SK-N-SH (cell line): ENCODE measurements at regions not wholly inside any gene's neighbourhood (a gene's known extent, or its start where the extent isn't known, plus 50 kb on each side); places are given as distances from the start of the nearest gene placed in this dataset.

ENCODE experiments used
- CTCF ChIA-PET: fragments of 300-600, 350-600 bp; formaldehyde crosslinking; extraction: SDS; loops from one replicate; lab custom pipeline; 2021; lab: Yijun Ruan, JAX
- POLR2A ChIA-PET: fragments of 350-600 bp; sonication (Branson Sonifier 250); formaldehyde crosslinking; extraction: SDS; loops from one replicate; lab custom pipeline; 2020; ENCODE audit warnings: antibody characterized with exemption, inconsistent platforms; lab: Yijun Ruan, JAX
- DNase-seq: peaks from one replicate; pipeline ENCODE4 v3.0.0; 2012
- H2AFZ ChIP-seq: fragments of 200-600 bp; sonication (generic); 2 replicates; pipeline ENCODE4 v1.8.1; 2016; ENCODE audit warnings: antibody characterized with exemption, mild to moderate bottlenecking, low read depth
- H3F3A ChIP-seq: fragments of 200-600 bp; sonication (generic); replicated peaks from 2 replicates; pipeline ENCODE3; 2016; ENCODE audit warnings: antibody characterized with exemption, mild to moderate bottlenecking; ENCODE audit not compliant: insufficient read depth
- H3K27ac ChIP-seq, 2 experiments: fragments of 200-500 bp in 1 of 2; fragments of 200-600 bp in 1 of 2; sonication (Bioruptor generic) in 1 of 2; sonication (generic), shearing (Covaris generic) in 1 of 2; 2 replicates each; pipeline versions ENCODE4 v1.5.1 to v1.6.1; 2014 to 2016; ENCODE audit warnings: low read depth in 2 of 2, inconsistent platforms in 1 of 2, low read length in 1 of 2, mild to moderate bottlenecking in 1 of 2, mixed read lengths in 1 of 2
- H3K27me3 ChIP-seq: fragments of 200-600 bp; sonication (generic), shearing (Covaris generic); 2 replicates; pipeline ENCODE4 v1.6.1; 2016; ENCODE audit warnings: mixed run types; ENCODE audit not compliant: insufficient read depth
- H3K36me3 ChIP-seq, 2 experiments: fragments of 200-500 bp in 1 of 2; fragments of 200-600 bp in 1 of 2; sonication (Bioruptor generic) in 1 of 2; sonication (generic) in 1 of 2; replicated peaks in 1 of 2; 2 replicates each; pipeline versions ENCODE3 to v1.5.1; 2014 to 2016; ENCODE audit warnings: low read length in 1 of 2, mild to moderate bottlenecking in 1 of 2; ENCODE audit not compliant: insufficient read depth in 2 of 2, control insufficient read depth in 1 of 2
- H3K4me1 ChIP-seq, 2 experiments: fragments of 200-500 bp in 1 of 2; fragments of 200-600 bp in 1 of 2; sonication (Bioruptor generic) in 1 of 2; sonication (generic), shearing (Covaris generic) in 1 of 2; 2 replicates each; pipeline versions ENCODE4 v1.5.1 to v1.6.1; 2014 to 2016; ENCODE audit warnings: low read depth in 1 of 2, low read length in 1 of 2, mixed run types in 1 of 2; ENCODE audit not compliant: insufficient read depth in 2 of 2, control insufficient read depth in 1 of 2
- H3K4me2 ChIP-seq: fragments of 200-600 bp; sonication (generic), shearing (Covaris generic); 2 replicates; pipeline ENCODE4 v1.6.1; 2017; ENCODE audit warnings: mixed run types
- H3K4me3 ChIP-seq, 2 experiments: fragments of 200-500 bp in 1 of 2; fragments of 200-600 bp in 1 of 2; sonication (Bioruptor generic) in 1 of 2; sonication (generic), shearing (Covaris generic) in 1 of 2; 2 replicates each; pipeline versions ENCODE4 v1.5.1 to v1.8.1; 2014 to 2016; ENCODE audit warnings: low read depth in 2 of 2, inconsistent platforms in 1 of 2, low read length in 1 of 2, mild to moderate bottlenecking in 1 of 2, mixed read lengths in 1 of 2, moderate library complexity in 1 of 2
- H3K79me2 ChIP-seq: fragments of 200-600 bp; sonication (generic); 2 replicates; pipeline ENCODE4 v1.8.1; 2017; ENCODE audit warnings: mild to moderate bottlenecking; ENCODE audit not compliant: insufficient read depth
- H3K9ac ChIP-seq: fragments of 200-600 bp; sonication (generic); 2 replicates; pipeline ENCODE4 v1.6.1; 2017; ENCODE audit warnings: mixed run types
- H3K9me2 ChIP-seq: fragments of 200-600 bp; sonication (generic); 2 replicates; pipeline ENCODE4 v1.6.1; 2017; ENCODE audit warnings: mixed run types
- H3K9me3 ChIP-seq: fragments of 200-600 bp; sonication (generic); 2 replicates; pipeline ENCODE4 v1.6.1; 2017; ENCODE audit warnings: mixed run types, mild to moderate bottlenecking, moderate library complexity
- H4K20me1 ChIP-seq: fragments of 200-600 bp; sonication (generic); 2 replicates; pipeline ENCODE4 v1.6.1; 2017; ENCODE audit warnings: mild to moderate bottlenecking, mixed run types; ENCODE audit not compliant: insufficient read depth
- EP300 ChIP-seq, 2 experiments: IDR thresholded peaks; 2 replicates each; pipeline versions ENCODE4 v1.4.0 to v1.6.1; 2012; ENCODE audit warnings: borderline replicate concordance in 1 of 2, low read depth in 1 of 2, low read length in 1 of 2
- FOXM1 ChIP-seq: IDR thresholded peaks from 2 replicates; pipeline ENCODE4 v1.4.0; 2012; ENCODE audit warnings: low read depth, mild to moderate bottlenecking
- GABPA ChIP-seq: IDR thresholded peaks from 2 replicates; pipeline ENCODE4 v1.4.0; 2012; ENCODE audit warnings: low read depth, mild to moderate bottlenecking
- MEF2A ChIP-seq: IDR thresholded peaks from 2 replicates; pipeline ENCODE4 v1.4.0; 2012; ENCODE audit warnings: low read depth, borderline replicate concordance
- MXI1 ChIP-seq: IDR thresholded peaks from 2 replicates; pipeline ENCODE4 v1.6.1; 2012; ENCODE audit warnings: mild to moderate bottlenecking, low read depth, low read length, improper control_type of control experiment
- NFIC ChIP-seq: IDR thresholded peaks from 2 replicates; pipeline ENCODE4 v1.4.0; 2012; ENCODE audit warnings: borderline replicate concordance
- RAD21 ChIP-seq: IDR thresholded peaks from 2 replicates; pipeline ENCODE4 v1.6.1; 2012; ENCODE audit warnings: mild to moderate bottlenecking, low read length
- RCOR1 ChIP-seq: fragments of 150-350 bp; IDR thresholded peaks from 2 replicates; pipeline ENCODE4 v1.6.1; 2017; ENCODE audit warnings: antibody characterized with exemption, low read length
- SIN3A ChIP-seq: IDR thresholded peaks from 2 replicates; pipeline ENCODE4 v1.6.1; 2012; ENCODE audit warnings: low read depth, mild to moderate bottlenecking, low read length, moderate library complexity, borderline replicate concordance
- TCF12 ChIP-seq: IDR thresholded peaks from 2 replicates; pipeline ENCODE4 v1.4.0; 2012
- WGBS: methylation state at CpG from one replicate; pipeline ENCODE4 v1.1.6; 2017; ENCODE audit warnings: low lambda C conversion rate; 5-methylcytosine and 5-hydroxymethylcytosine counted together
- TF ChIP-seq, protein P1 (sequence below): fragments of 150-350 bp; IDR thresholded peaks from 2 replicates; pipeline ENCODE4 v1.6.1; 2016; ENCODE audit warnings: mild to moderate bottlenecking, low read depth, low read length
- TF ChIP-seq, protein P2 (sequence below): fragments of 200-600 bp; sonication (generic); IDR thresholded peaks from 2 replicates; pipeline ENCODE4 v1.6.1; 2017; ENCODE audit warnings: antibody characterized with exemption, mild to moderate bottlenecking, moderate library complexity
- TF ChIP-seq, protein P3 (sequence below): IDR thresholded peaks from 2 replicates; pipeline ENCODE4 v1.4.0; 2012; ENCODE audit warnings: low read depth

DNA sequence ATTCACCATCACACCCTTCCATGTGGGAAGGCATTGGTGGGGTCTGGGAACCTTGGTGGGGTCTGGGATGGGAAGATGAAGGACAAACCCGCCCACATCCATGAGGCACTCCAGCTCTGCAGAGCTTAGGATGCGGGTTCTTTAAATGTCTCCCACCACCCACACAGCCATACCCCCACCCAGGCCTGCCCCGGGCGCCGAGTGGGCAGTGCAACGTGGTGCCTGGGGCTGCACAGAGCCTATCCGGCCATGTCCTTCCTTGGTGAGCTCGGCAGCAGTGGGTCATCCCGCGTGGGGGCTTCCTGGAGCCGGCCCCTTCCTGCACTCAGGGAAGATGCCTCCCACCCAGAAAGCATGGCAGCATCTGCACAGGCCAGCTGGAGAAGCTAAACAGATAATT is 163.5 kb upstream of the TCERG1L start (continued):
- TF ChIP-seq, protein P1, sequence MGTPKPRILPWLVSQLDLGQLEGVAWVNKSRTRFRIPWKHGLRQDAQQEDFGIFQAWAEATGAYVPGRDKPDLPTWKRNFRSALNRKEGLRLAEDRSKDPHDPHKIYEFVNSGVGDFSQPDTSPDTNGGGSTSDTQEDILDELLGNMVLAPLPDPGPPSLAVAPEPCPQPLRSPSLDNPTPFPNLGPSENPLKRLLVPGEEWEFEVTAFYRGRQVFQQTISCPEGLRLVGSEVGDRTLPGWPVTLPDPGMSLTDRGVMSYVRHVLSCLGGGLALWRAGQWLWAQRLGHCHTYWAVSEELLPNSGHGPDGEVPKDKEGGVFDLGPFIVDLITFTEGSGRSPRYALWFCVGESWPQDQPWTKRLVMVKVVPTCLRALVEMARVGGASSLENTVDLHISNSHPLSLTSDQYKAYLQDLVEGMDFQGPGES = no peak
- TF ChIP-seq, protein P2, sequence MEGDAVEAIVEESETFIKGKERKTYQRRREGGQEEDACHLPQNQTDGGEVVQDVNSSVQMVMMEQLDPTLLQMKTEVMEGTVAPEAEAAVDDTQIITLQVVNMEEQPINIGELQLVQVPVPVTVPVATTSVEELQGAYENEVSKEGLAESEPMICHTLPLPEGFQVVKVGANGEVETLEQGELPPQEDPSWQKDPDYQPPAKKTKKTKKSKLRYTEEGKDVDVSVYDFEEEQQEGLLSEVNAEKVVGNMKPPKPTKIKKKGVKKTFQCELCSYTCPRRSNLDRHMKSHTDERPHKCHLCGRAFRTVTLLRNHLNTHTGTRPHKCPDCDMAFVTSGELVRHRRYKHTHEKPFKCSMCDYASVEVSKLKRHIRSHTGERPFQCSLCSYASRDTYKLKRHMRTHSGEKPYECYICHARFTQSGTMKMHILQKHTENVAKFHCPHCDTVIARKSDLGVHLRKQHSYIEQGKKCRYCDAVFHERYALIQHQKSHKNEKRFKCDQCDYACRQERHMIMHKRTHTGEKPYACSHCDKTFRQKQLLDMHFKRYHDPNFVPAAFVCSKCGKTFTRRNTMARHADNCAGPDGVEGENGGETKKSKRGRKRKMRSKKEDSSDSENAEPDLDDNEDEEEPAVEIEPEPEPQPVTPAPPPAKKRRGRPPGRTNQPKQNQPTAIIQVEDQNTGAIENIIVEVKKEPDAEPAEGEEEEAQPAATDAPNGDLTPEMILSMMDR = no peak

DNA sequence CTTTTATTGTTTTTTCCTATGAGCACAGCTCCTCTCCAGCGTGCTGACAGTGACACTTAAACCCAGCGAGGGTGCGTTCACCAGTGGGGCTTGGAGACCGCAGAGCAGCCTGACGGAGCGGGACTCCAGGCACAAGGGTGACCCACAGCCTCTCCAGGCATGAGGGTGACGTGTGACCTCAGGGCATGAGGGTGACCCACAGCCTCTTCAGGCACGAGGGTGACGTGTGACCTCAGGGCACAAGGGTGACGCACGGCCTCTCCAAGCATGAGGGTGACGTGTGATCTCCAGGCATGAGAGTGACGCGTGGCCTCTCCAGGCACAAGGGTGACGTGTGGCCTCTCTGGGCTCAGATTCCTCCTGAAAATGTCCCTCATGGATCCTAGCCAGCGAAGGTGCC is 164.3 kb upstream of the TCERG1L start:
- Histone ChIP-seq H3K9me3 (no peaks in the 10 kb centered on the region), H3K4me3 (no peak overlapping the region), H3K36me3 (no peaks in the 10 kb centered on the region), H3K27me3 (no peaks in the 10 kb centered on the region), H3K4me1 (peaks cover 0 to 9% of the 10 kb centered on the region in 2 experiments; a peak in 1 of 4 replicates), H3F3A (no peaks in the 10 kb centered on the region), H4K20me1 (no peaks in the 10 kb centered on the region), H3K27ac (no peak overlapping the region), H3K4me2 (no peak overlapping the region), H3K9ac (no peak overlapping the region), H3K79me2 (no peaks in the 10 kb centered on the region), H3K9me2 (no peaks in the 10 kb centered on the region), H2AFZ (no peak overlapping the region)
- 13% methylated on average over 3 of the region's 16 CpGs for WGBS
- no peak for TF ChIP-seq GABPA
- TF ChIP-seq RAD21 = no peak
- TF ChIP-seq FOXM1 = no peak
- no peak for TF ChIP-seq MXI1
- TF ChIP-seq SIN3A = no peak
- no peak for TF ChIP-seq MEF2A
- TF ChIP-seq EP300 (IDR thresholded peaks at IDR 0.05; ENCODE audit: borderline replicate concordance in 1 of 2, low read depth in 1 of 2, low read length in 1 of 2) = no peak
- DNase-seq = no peak
- ChIA-PET CTCF (interaction anchor here (1.1 kb wide), 2 partner anchors 20 to 22 kb away, joined by 3 to 4 read pairs; no protein-coding TSS in a partner anchor), POLR2A (no interaction called here)

DNA sequence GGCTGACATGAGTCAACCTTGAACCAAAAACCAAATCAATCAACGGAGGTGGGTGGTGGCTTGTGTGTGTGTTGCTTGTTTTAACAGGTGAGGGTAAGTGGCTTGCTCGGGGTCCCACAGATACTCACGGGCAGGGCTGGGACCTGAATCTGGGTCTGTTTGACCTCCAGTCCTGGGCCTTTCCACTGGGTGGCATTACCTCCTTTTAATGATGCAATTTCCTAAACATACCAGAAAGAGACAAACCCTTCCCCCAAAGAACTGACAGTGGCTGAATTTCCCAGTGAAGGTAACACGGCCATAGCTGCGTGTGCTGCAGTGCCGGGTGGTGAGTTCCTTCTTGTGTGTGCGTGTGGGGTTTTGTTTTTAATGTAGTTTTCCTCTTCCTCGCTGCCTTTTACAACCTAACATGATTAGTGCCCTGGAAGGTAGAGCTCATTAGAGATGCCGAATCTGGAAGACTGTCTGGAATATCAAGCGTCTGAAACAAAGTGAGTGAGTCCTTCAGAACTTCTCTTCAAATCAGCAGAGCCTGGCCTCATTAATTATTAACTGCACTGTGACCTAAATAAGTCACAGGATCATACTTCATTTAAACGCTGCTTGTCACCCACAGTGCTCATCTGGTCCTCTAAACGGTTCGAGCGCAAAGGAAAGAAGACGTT is 166.1 kb upstream of the TCERG1L start:
- H3K36me3 ChIP-seq = no peaks in the 10 kb centered on the region
- no peaks in the 10 kb centered on the region for H3K27me3 ChIP-seq
- H3K4me3 ChIP-seq = no peak overlapping the region
- H3K9ac ChIP-seq = no peak overlapping the region
- TF ChIP-seq MXI1 = no peak
- no peak for TF ChIP-seq EP300 (IDR thresholded peaks at IDR 0.05; ENCODE audit: borderline replicate concordance in 1 of 2, low read depth in 1 of 2, low read length in 1 of 2)
- no peak for TF ChIP-seq NFIC
- TF ChIP-seq, protein P3, sequence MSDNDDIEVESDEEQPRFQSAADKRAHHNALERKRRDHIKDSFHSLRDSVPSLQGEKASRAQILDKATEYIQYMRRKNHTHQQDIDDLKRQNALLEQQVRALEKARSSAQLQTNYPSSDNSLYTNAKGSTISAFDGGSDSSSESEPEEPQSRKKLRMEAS = no peak
- no peak for TF ChIP-seq GABPA
- TF ChIP-seq RCOR1 = no peak
- no peak for TF ChIP-seq TCF12
- TF ChIP-seq, all 33 proteins: peak for 0
- H3K9me3 ChIP-seq = no peaks in the 10 kb centered on the region
- no peak for DNase-seq
- no peaks in the 10 kb centered on the region for H3K9me2 ChIP-seq
- no peaks in the 10 kb centered on the region for H3F3A ChIP-seq
- ChIA-PET POLR2A (no interaction called here), CTCF (interaction anchor here (1.0 to 1.5 kb wide), 3 partner anchors 10 to 309 kb away, joined by 3 to 4 read pairs (median 4); no protein-coding TSS in a partner anchor)
- H2AFZ ChIP-seq = no peak overlapping the region
- 40% methylated on average over 13 of the region's 15 CpGs for WGBS
- H3K4me2 ChIP-seq = no peak overlapping the region
- no peaks in the 10 kb centered on the region for H3K79me2 ChIP-seq
- H4K20me1 ChIP-seq = no peaks in the 10 kb centered on the region
- peaks cover 0 to 9% of the 10 kb centered on the region in 2 experiments; a peak in 1 of 4 replicates for H3K4me1 ChIP-seq
- no peak overlapping the region for H3K27ac ChIP-seq
